ENCODE measurements at regions not wholly inside any gene's neighbourhood (a gene's known extent, or its start where the extent isn't known, plus 50 kb on each side); places are given as distances from the start of the nearest gene placed in this dataset.
"Not testable (repeated sequence)": the region's sequence is repeated elsewhere in the genome, so short reads cannot be mapped to it uniquely, and the experiment has no call there.

- not testable (repeated sequence) for ATAC-seq; DNase-seq (ENCODE audit: low spot score)
These were observed 133.6 kb upstream of the VOPP1 start for GRCh38 chr7:55705728-55706450.

GRCh38 chr7:55702831-55703230 lies 130.5 kb upstream of the VOPP1 start:
- not testable (repeated sequence) for ATAC-seq; DNase-seq (ENCODE audit: low spot score)

GRCh38 chr7:55699450-55699842 lies 127.1 kb upstream of the VOPP1 start:
- ATAC-seq = not testable (repeated sequence)

GRCh38 chr7:55698607-55699449 lies 126.5 kb upstream of the VOPP1 start:
- not testable (repeated sequence) for DNase-seq (ENCODE audit: low spot score); ATAC-seq

More at GRCh38 chr7:55699450-55699842, 127.1 kb upstream of the VOPP1 start:
- DNase-seq (ENCODE audit: low spot score) = not testable (repeated sequence)

GRCh38 chr7:55695893-55696701 lies 123.8 kb upstream of the VOPP1 start:
- DNase-seq (ENCODE audit: low spot score); ATAC-seq: not testable (repeated sequence)

- not testable (repeated sequence) for ATAC-seq; DNase-seq (ENCODE audit: low spot score)
These were observed 122.2 kb upstream of the VOPP1 start for GRCh38 chr7:55694484-55694883.

- not testable (repeated sequence) for DNase-seq (ENCODE audit: low spot score)
These were observed 116.7 kb upstream of the VOPP1 start for GRCh38 chr7:55688684-55689681.

DNA sequence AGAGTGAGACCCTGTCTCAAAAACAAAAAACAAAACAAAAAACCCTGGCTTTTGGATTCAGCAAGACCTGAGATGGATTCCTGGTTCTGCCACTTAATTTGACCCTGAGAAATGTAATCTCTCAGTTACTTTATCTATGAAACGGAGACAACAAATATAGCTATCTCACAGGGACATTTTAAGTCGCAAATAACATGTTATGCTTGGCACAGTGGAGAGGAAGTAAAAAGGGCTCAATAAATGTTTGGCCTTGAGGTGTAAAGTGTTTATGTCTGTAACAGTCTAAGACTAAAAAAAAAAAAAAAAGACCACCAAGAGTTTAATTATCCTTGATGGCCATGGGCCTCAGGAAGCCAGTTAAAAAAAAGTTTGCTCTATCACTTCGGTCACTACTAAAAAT lies 116.0 kb upstream of the VOPP1 start:
- not testable (repeated sequence) for DNase-seq (ENCODE audit: low spot score); ATAC-seq

More at GRCh38 chr7:55688684-55689681, 116.7 kb upstream of the VOPP1 start:
- ATAC-seq = peak; percentile 66

DNA sequence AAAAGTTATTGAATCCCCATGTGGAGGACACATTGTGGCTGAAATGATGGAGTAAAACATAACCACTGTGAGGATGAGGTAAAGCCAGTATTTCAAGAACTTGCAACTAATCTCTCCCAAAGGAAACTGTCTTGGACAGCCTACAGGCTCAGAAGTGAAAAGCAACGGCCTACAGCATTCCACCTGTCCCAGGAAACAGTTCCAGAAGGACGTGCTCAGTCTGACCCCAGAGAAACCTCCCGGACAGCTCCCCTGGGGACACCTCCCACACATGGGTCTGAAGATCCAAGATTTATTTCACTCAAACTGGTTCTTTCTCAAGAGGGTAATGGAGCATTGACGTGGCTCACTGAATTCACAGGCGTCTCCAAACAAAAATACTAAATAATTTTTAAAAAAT lies 115.0 kb upstream of the VOPP1 start:
- DNase-seq (ENCODE audit: low spot score); ATAC-seq: not testable (repeated sequence)

DNA sequence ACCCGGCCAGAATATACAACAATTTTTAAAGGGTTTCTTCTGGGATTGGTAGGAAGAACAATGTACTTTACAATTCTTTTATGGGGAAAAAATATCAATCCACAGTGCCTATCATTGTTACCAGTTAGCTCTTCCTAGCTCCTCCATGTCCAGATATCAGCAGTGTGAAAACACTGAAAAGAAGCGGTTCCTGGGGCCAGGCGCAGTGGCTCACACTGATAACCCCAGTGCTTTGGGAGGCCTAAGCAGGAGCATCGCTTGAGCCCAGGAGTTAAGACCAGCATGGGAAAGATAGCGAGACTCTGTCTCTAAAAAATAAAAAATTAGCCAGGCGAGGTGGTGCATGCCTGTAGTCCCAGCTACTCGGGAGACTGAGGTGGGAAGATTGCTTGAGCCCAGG lies 114.5 kb upstream of the VOPP1 start:
- not testable (repeated sequence) for ATAC-seq

DNA sequence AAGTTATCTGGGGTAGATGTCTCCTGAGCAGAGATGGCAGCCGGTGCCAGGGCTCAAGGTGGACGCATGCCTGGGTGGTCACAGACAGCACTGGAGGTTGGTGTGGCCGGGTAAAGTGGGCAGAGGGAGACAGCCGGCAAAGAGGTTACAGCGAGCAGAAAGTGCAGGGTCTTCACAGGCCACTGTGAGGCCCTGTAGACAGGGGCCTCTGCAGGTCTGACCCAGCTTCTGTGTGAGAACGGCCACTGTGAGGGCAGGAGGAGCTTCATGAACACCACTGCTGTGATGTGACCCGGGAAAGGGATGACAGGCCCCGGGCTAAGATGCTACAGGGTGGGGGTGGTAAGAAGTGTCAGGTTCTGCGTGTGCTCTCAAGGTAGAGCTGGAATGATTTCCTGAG lies 111.2 kb upstream of the VOPP1 start:
- not testable (repeated sequence) for ATAC-seq; DNase-seq (ENCODE audit: low spot score)

More for the DNA sequence above, 114.5 kb upstream of the VOPP1 start:
- not testable (repeated sequence) for DNase-seq (ENCODE audit: low spot score)

GRCh38 chr7:55675589-55675988 lies 103.3 kb upstream of the VOPP1 start:
- ATAC-seq; DNase-seq (ENCODE audit: low spot score): not testable (repeated sequence)

GRCh38 chr7:55673525-55673924 lies 101.2 kb upstream of the VOPP1 start:
- DNase-seq (ENCODE audit: low spot score); ATAC-seq: not testable (repeated sequence)

- DNase-seq (ENCODE audit: low spot score); ATAC-seq: not testable (repeated sequence)
These were observed 99.8 kb upstream of the VOPP1 start for GRCh38 chr7:55672084-55672483.

- DNase-seq (ENCODE audit: low spot score) (no peak), ATAC-seq (no peak)
These were observed 85.4 kb upstream of the VOPP1 start for GRCh38 chr7:55657654-55658053.

GRCh38 chr7:55651057-55651456 lies 78.8 kb upstream of the VOPP1 start:
- no peak for ATAC-seq
- no peak for DNase-seq (ENCODE audit: low spot score)

GRCh38 chr7:55649238-55649637 lies 76.9 kb upstream of the VOPP1 start:
- DNase-seq (ENCODE audit: low spot score) (no peak), ATAC-seq (no peak)

GRCh38 chr7:55644567-55644966 lies 72.3 kb upstream of the VOPP1 start:
- no peak for ATAC-seq

DNA sequence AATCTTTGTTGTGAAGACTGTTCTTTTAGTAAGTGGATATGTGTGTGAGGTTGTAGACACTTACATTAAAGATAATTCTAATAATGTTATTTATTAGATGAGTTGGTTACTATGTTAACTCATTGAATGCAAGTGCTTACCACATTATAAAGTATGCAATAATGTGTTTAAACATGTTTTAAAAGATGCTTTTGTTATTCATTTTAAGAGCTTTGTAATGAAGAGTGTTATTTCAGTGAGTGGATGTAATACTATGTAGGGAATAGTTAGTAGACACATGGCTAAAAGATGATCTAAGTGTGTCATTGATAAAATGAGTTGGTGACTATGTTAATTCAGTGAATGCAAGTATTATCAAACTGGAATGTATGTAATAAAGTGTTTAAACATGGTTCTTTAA lies 70.0 kb upstream of the VOPP1 start:
- ATAC-seq = no peak

More at GRCh38 chr7:55644567-55644966, 72.3 kb upstream of the VOPP1 start:
- no peak for DNase-seq (ENCODE audit: low spot score)

More for the DNA sequence above, 70.0 kb upstream of the VOPP1 start:
- DNase-seq (ENCODE audit: low spot score) = no peak

Data from left lobe of liver (tissue), 2 donors.